H9 (cell line): ENCODE measurements at regions not wholly inside any gene's neighbourhood (a gene's known extent, or its start where the extent isn't known, plus 50 kb on each side); places are given as distances from the start of the nearest gene placed in this dataset.

Experiments
- DNase-seq: peaks from one replicate; pipeline ENCODE4 v3.0.0-alpha.2; 2017
- H2AFZ ChIP-seq: one replicate; pipeline ENCODE4 v1.6.1; 2013; ENCODE audit warnings: mild to moderate bottlenecking, low read length, control low read depth, moderate library complexity
- H2AK5ac ChIP-seq: 2 replicates; pipeline ENCODE4 v1.6.1; 2013; ENCODE audit warnings: low read length, control low read depth, mixed read lengths; ENCODE audit not compliant: insufficient read length
- H2BK120ac ChIP-seq: one replicate; pipeline ENCODE4 v1.6.1; 2013; ENCODE audit warnings: low read depth, mild to moderate bottlenecking, low read length, control low read depth, inconsistent platforms; ENCODE audit not compliant: poor library complexity, severe bottlenecking
- H2BK12ac ChIP-seq: 2 replicates; pipeline ENCODE4 v1.6.1; 2013; ENCODE audit warnings: low read length, control low read depth, mixed read lengths, low read depth; ENCODE audit not compliant: insufficient read length
- H2BK15ac ChIP-seq: 2 replicates; pipeline ENCODE4 v1.6.1; 2013; ENCODE audit warnings: low read depth, low read length, control low read depth
- H2BK20ac ChIP-seq: one replicate; pipeline ENCODE4 v1.6.1; 2013; ENCODE audit warnings: low read depth, mild to moderate bottlenecking, low read length, control low read depth, inconsistent platforms; ENCODE audit not compliant: poor library complexity, severe bottlenecking
- H2BK5ac ChIP-seq: 2 replicates; pipeline ENCODE4 v1.6.1; 2013; ENCODE audit warnings: low read length, control low read depth, mixed read lengths; ENCODE audit not compliant: insufficient read length
- H3K14ac ChIP-seq: 2 replicates; pipeline ENCODE4 v1.6.1; 2013; ENCODE audit warnings: low read length, control low read depth; ENCODE audit not compliant: insufficient read depth
- H3K18ac ChIP-seq: 2 replicates; pipeline ENCODE4 v1.6.1; 2013; ENCODE audit warnings: low read depth, mild to moderate bottlenecking, mixed read lengths, low read length, control low read depth; ENCODE audit not compliant: insufficient read length
- H3K23ac ChIP-seq: 2 replicates; pipeline ENCODE4 v1.6.1; 2013; ENCODE audit warnings: low read length, control low read depth, mixed read lengths, low read depth; ENCODE audit not compliant: insufficient read length
- H3K23me2 ChIP-seq: 2 replicates; pipeline ENCODE4 v1.6.1; 2013; ENCODE audit warnings: low read depth, mild to moderate bottlenecking, mixed read lengths, low read length, control low read depth; ENCODE audit not compliant: insufficient read length, poor library complexity, severe bottlenecking
- H3K27ac ChIP-seq: 2 replicates; pipeline ENCODE4 v1.5.1; 2013; ENCODE audit warnings: low read length, control low read depth, mixed read lengths, low read depth; ENCODE audit not compliant: insufficient read length
- H3K27me3 ChIP-seq: 2 replicates; pipeline ENCODE4 v1.6.1; 2013; ENCODE audit warnings: low read length, control low read depth, inconsistent platforms; ENCODE audit not compliant: insufficient read depth
- H3K4ac ChIP-seq: 2 replicates; pipeline ENCODE4 v1.6.1; 2013; ENCODE audit warnings: low read depth, mild to moderate bottlenecking, control low read depth, inconsistent platforms, low read length, moderate library complexity
- H3K4me1 ChIP-seq: 2 replicates; pipeline ENCODE4 v1.6.1; 2013; ENCODE audit warnings: low read length, control low read depth, inconsistent platforms; ENCODE audit not compliant: insufficient read depth
- H3K4me2 ChIP-seq: 2 replicates; pipeline ENCODE4 v1.6.1; 2013; ENCODE audit warnings: low read length, control low read depth, mixed read lengths; ENCODE audit not compliant: insufficient read length, insufficient read depth
- H3K56ac ChIP-seq: 2 replicates; pipeline ENCODE4 v1.6.1; 2013; ENCODE audit warnings: low read depth, mild to moderate bottlenecking, mixed read lengths, low read length, control low read depth; ENCODE audit not compliant: insufficient read length
- H3K79me1 ChIP-seq: 2 replicates; pipeline ENCODE4 v1.6.1; 2013; ENCODE audit warnings: low read depth, mild to moderate bottlenecking, moderate library complexity, low read length, control low read depth, inconsistent platforms; ENCODE audit not compliant: insufficient read depth, poor library complexity, severe bottlenecking
- H3K79me2 ChIP-seq: 2 replicates; pipeline ENCODE4 v1.6.1; 2013; ENCODE audit warnings: low read length, control low read depth, inconsistent platforms; ENCODE audit not compliant: insufficient read depth
- H3K9ac ChIP-seq: 2 replicates; pipeline ENCODE4 v1.6.1; 2013; ENCODE audit warnings: low read length, control low read depth, mixed read lengths; ENCODE audit not compliant: insufficient read length; ENCODE audit errors: extremely low read depth
- H3K9me3 ChIP-seq: one replicate; pipeline ENCODE4 v1.6.1; 2013; ENCODE audit warnings: low read depth, low read length, inconsistent platforms; ENCODE audit not compliant: control insufficient read depth
- H3T11ph ChIP-seq: one replicate; pipeline ENCODE4 v1.6.1; 2013; ENCODE audit warnings: mild to moderate bottlenecking, low read length, control low read depth, inconsistent platforms
- H4K20me1 ChIP-seq: one replicate; pipeline ENCODE4 v1.6.1; 2013; ENCODE audit not compliant: control insufficient read depth, insufficient read length, insufficient read depth
- H4K5ac ChIP-seq: 2 replicates; pipeline ENCODE4 v1.6.1; 2013; ENCODE audit warnings: low read depth, mild to moderate bottlenecking, mixed read lengths, low read length, control low read depth; ENCODE audit not compliant: insufficient read length
- H4K8ac ChIP-seq: replicated peaks from 2 replicates; pipeline ENCODE4 v1.6.1; 2013; ENCODE audit warnings: low read length, control low read depth, mixed read lengths, low read depth; ENCODE audit not compliant: insufficient read length
- H4K91ac ChIP-seq: 2 replicates; pipeline ENCODE4 v1.6.1; 2013; ENCODE audit warnings: low read depth, mild to moderate bottlenecking, moderate library complexity, mixed read lengths, low read length, control low read depth; ENCODE audit not compliant: insufficient read length
- H3K27ac Mint-ChIP-seq, 3 experiments: 2 replicates in 2 of 3; 3 replicates in 1 of 3; pipeline ENCODE4 v1.8.0; 2020 to 2021; ENCODE audit warnings: mixed read lengths in 3 of 3, mild to moderate bottlenecking in 1 of 3, moderate library complexity in 1 of 3
- H3K27me3 Mint-ChIP-seq: 2 replicates; pipeline ENCODE4 v1.8.0; 2021; ENCODE audit warnings: low read depth, mild to moderate bottlenecking, moderate library complexity, mixed read lengths
- H3K36me3 Mint-ChIP-seq, 3 experiments: 2 replicates in 2 of 3; 3 replicates in 1 of 3; pipeline ENCODE4 v1.8.0; 2020 to 2021; ENCODE audit warnings: low read depth in 3 of 3, mixed read lengths in 3 of 3; ENCODE audit not compliant: insufficient read depth in 1 of 3
- H3K4me1 Mint-ChIP-seq, 2 experiments: 2 replicates each; pipeline ENCODE4 v1.8.0; 2020; ENCODE audit warnings: mixed read lengths in 2 of 2
- H3K4me3 Mint-ChIP-seq, 2 experiments: 2 replicates in 1 of 2; 3 replicates in 1 of 2; pipeline ENCODE4 v1.8.0; 2020 to 2021; ENCODE audit warnings: mild to moderate bottlenecking in 2 of 2, mixed read lengths in 2 of 2, moderate library complexity in 1 of 2
- H3K9me3 Mint-ChIP-seq, 2 experiments: 2 replicates in 1 of 2; 3 replicates in 1 of 2; pipeline ENCODE4 v1.8.0; 2020; ENCODE audit warnings: mild to moderate bottlenecking in 2 of 2, mixed read lengths in 2 of 2, moderate library complexity in 1 of 2
- WGBS: extraction: QIAGEN DNeasy Blood & Tissue Kit; methylation state at CpG from one replicate; pipeline ENCODE4 v1.1.7; 2013; ENCODE audit warnings: missing lambda C conversion rate, low lambda C conversion rate, mixed read lengths; ENCODE audit not compliant: insufficient read length; ENCODE audit errors: extremely low coverage; 5-methylcytosine and 5-hydroxymethylcytosine counted together
- TF ChIP-seq, protein P1 (sequence below): fragments of 200-600 bp; sonication (generic); conservative IDR thresholded peaks from 3 replicates; pipeline ENCODE4 v1.8.0; 2021; ENCODE audit warnings: antibody characterized with exemption, mild to moderate bottlenecking

DNA sequence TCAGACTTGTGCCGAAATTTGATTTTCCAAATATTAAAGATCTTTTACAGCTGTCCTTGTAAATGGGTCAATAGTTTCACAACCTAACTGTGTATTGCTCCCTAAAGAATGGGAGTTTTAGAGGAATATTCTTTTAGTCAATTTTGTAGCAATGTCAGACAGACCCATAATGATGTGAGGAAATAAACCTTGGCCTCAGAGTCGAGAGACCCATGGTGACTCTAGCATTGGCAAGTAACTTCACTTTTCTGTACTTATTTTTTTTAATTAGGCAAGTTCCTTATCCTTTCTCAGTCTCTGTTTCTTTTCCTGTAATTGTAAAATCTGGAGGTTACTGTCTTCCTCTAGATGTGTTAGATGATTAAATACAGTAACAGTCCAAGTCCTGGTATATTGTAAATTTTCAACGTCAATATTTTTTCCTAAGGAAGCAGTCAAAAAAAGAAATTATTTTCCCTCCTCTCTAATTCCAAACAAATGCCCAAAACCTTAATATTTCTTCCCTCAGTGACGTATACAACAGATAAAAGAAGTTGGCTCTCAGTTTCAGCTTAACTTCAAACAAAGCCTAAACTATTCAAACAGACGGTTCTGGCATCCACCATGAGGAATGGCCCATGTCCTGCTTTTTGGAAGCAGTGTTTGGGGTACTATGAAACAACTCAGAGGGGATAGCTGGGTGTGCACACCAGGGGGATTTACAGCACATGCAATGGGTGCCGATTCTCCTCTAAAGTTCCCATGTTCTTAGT, 466.7 kb downstream of the TNS1 start:
- Mint-ChIP-seq H3K4me1 (peaks cover 5 to 9% of the 10 kb centered on the region in 2 experiments; a peak in 3 of 4 replicates), H3K27ac (no peak overlapping the region)
- H3T11ph ChIP-seq, result no peak overlapping the region

More for the DNA sequence above, 466.7 kb downstream of the TNS1 start:
- H3K79me1 ChIP-seq, result no peaks in the 10 kb centered on the region
- H3K4me2 ChIP-seq, result no peak overlapping the region
- WGBS, result no CpG with 5 or more reads among the region's 6 CpGs
- no peak overlapping the region for H2AFZ ChIP-seq
- H3K56ac ChIP-seq, result no peak overlapping the region
- H3K23me2 ChIP-seq, result no peaks in the 10 kb centered on the region
- Mint-ChIP-seq H3K27me3 (no peaks in the 10 kb centered on the region; the same call in 1 of the 2 replicates), H3K36me3 (no peaks in the 10 kb centered on the region), H3K4me3 (no peak overlapping the region), H3K9me3 (no peaks in the 10 kb centered on the region)
- H3K79me2 ChIP-seq, result no peaks in the 10 kb centered on the region
- no peak overlapping the region for H2BK5ac ChIP-seq
- no peak overlapping the region for H3K23ac ChIP-seq
- H4K20me1 ChIP-seq, result no peaks in the 10 kb centered on the region
- no peaks in the 10 kb centered on the region for H3K9me3 ChIP-seq
- no peak overlapping the region for H3K27ac ChIP-seq
- no peaks in the 10 kb centered on the region for H3K4me1 ChIP-seq
- H3K4ac ChIP-seq, result no peak overlapping the region
- no peak overlapping the region for H2BK12ac ChIP-seq
- H3K9ac ChIP-seq, result no peak overlapping the region
- H2BK20ac ChIP-seq, result no peak overlapping the region
- H2AK5ac ChIP-seq, result no peak overlapping the region
- H2BK120ac ChIP-seq, result no peak overlapping the region
- no peak overlapping the region for H3K18ac ChIP-seq
- TF ChIP-seq, protein P1, sequence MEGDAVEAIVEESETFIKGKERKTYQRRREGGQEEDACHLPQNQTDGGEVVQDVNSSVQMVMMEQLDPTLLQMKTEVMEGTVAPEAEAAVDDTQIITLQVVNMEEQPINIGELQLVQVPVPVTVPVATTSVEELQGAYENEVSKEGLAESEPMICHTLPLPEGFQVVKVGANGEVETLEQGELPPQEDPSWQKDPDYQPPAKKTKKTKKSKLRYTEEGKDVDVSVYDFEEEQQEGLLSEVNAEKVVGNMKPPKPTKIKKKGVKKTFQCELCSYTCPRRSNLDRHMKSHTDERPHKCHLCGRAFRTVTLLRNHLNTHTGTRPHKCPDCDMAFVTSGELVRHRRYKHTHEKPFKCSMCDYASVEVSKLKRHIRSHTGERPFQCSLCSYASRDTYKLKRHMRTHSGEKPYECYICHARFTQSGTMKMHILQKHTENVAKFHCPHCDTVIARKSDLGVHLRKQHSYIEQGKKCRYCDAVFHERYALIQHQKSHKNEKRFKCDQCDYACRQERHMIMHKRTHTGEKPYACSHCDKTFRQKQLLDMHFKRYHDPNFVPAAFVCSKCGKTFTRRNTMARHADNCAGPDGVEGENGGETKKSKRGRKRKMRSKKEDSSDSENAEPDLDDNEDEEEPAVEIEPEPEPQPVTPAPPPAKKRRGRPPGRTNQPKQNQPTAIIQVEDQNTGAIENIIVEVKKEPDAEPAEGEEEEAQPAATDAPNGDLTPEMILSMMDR, result no peak
- no peak overlapping the region for H4K8ac ChIP-seq
- H3K27me3 ChIP-seq, result no peaks in the 10 kb centered on the region
- no peak overlapping the region for H2BK15ac ChIP-seq
- H4K5ac ChIP-seq, result no peak overlapping the region
- no peak overlapping the region for H4K91ac ChIP-seq
- no peak overlapping the region for H3K14ac ChIP-seq
- no peak for DNase-seq
